Calu3 (cell line): ENCODE measurements at regions not wholly inside any gene's neighbourhood (a gene's known extent, or its start where the extent isn't known, plus 50 kb on each side); places are given as distances from the start of the nearest gene placed in this dataset.

Experiments used
- BruUV-seq: library from RNA; stranded (reverse); fragments of 400-500 nt; replicated peaks from 2 replicates; lab custom pipeline; 2021; lab: Mats Ljungman, UMichigan
- CTCF ChIA-PET: fragments of 300-600 bp; sonication (Branson Sonifier 250); formaldehyde crosslinking; loops from one replicate; lab custom pipeline; 2022; ENCODE audit warnings: antibody characterized with exemption; lab: Charles Lee
- DNase-seq: peaks from one replicate; pipeline ENCODE4 v3.0.0; 2022
- H3K27ac Mint-ChIP-seq: one replicate; pipeline ENCODE4 v1.8.0; 2022; ENCODE audit warnings: mixed read lengths; ENCODE audit not compliant: unreplicated experiment
- H3K27me3 Mint-ChIP-seq: one replicate; pipeline ENCODE4 v1.8.0; 2022; ENCODE audit warnings: mixed read lengths; ENCODE audit not compliant: unreplicated experiment
- H3K36me3 Mint-ChIP-seq: one replicate; pipeline ENCODE4 v1.8.0; 2022; ENCODE audit warnings: mild to moderate bottlenecking, moderate library complexity, mixed read lengths; ENCODE audit not compliant: insufficient read depth, unreplicated experiment
- H3K4me1 Mint-ChIP-seq: one replicate; pipeline ENCODE4 v1.8.0; 2022; ENCODE audit warnings: mild to moderate bottlenecking, low read depth, mixed read lengths; ENCODE audit not compliant: unreplicated experiment
- H3K4me3 Mint-ChIP-seq: one replicate; pipeline ENCODE4 v1.8.0; 2022; ENCODE audit warnings: mild to moderate bottlenecking, low read depth, moderate library complexity, mixed read lengths; ENCODE audit not compliant: unreplicated experiment
- H3K9me3 Mint-ChIP-seq: one replicate; pipeline ENCODE4 v1.8.0; 2022; ENCODE audit warnings: low read depth, mixed read lengths; ENCODE audit not compliant: unreplicated experiment
- intact Hi-C: fragments of 100-400 bp; cut with micrococcal nuclease; formaldehyde crosslinking; loops from one replicate; pipeline ENCODE4 v1.10.0; 2022; ENCODE audit not compliant: unreplicated experiment
- TF ChIP-seq, protein P1 (sequence below): fragments of 200-600 bp; IDR thresholded peaks from one replicate; pipeline ENCODE4 v1.8.0; 2022; ENCODE audit warnings: antibody characterized with exemption; ENCODE audit not compliant: unreplicated experiment

DNA sequence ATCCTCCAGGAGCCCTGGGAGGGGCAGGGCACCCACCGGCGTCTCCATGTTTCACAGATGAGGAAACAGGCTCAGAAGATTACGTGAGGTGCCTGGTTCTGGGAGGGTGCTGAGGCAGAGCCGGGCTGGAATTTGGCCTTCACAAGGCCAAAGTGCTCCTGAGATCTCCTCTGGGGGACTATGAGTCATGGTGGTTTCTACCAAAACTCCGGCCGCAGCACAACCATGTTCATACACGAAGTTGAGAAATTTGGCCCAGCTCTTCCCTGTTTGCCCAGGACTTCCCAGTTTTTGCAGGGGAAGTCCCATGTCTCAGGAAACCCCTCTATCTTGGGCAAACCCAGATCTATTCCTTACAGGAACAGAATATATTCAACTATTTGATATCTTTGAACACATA lies 172.9 kb upstream of the CDYL start:
- intact Hi-C loops = no loop called here

DNA sequence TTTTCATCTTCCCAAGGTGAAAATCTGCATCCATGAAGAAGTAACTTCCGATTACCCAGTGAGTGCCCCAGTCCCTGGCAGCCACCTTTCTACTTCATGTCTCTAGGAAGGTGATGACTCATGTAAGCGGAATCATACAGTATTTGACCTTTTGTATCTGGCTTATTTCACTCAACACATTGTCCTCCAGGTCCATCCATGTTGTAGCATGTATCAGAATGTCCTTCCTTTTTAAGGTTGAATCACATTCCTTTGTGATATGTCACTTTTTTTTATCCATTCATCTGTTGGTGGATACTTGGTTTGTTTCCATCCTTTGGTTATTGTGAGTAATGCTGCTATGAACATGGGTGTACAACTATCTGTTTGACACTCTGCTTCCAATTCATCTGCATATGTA lies 176.3 kb upstream of the CDYL start:
- intact Hi-C loops = no loop called here
- Mint-ChIP-seq H3K9me3 (no peaks in the 10 kb centered on the region), H3K4me3 (no peak overlapping the region), H3K36me3 (no peaks in the 10 kb centered on the region), H3K27me3 (no peaks in the 10 kb centered on the region), H3K27ac (no peak overlapping the region), H3K4me1 (peaks cover 20% of the 10 kb centered on the region)
- BruUV-seq = no TSS peak
- CTCF ChIA-PET = no interaction called here
- TF ChIP-seq, protein P1, sequence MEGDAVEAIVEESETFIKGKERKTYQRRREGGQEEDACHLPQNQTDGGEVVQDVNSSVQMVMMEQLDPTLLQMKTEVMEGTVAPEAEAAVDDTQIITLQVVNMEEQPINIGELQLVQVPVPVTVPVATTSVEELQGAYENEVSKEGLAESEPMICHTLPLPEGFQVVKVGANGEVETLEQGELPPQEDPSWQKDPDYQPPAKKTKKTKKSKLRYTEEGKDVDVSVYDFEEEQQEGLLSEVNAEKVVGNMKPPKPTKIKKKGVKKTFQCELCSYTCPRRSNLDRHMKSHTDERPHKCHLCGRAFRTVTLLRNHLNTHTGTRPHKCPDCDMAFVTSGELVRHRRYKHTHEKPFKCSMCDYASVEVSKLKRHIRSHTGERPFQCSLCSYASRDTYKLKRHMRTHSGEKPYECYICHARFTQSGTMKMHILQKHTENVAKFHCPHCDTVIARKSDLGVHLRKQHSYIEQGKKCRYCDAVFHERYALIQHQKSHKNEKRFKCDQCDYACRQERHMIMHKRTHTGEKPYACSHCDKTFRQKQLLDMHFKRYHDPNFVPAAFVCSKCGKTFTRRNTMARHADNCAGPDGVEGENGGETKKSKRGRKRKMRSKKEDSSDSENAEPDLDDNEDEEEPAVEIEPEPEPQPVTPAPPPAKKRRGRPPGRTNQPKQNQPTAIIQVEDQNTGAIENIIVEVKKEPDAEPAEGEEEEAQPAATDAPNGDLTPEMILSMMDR = no peak
- no peak for DNase-seq

More for the DNA sequence above, 172.9 kb upstream of the CDYL start:
- Mint-ChIP-seq H3K27ac (no peak overlapping the region), H3K4me3 (no peak overlapping the region), H3K36me3 (peaks cover 6% of the 10 kb centered on the region), H3K27me3 (no peaks in the 10 kb centered on the region), H3K9me3 (no peaks in the 10 kb centered on the region), H3K4me1 (peaks cover 36% of the 10 kb centered on the region)
- TF ChIP-seq, protein P1 = no peak
- no TSS peak for BruUV-seq
- CTCF ChIA-PET = no interaction called here
- peak; percentile 5 for DNase-seq

DNA sequence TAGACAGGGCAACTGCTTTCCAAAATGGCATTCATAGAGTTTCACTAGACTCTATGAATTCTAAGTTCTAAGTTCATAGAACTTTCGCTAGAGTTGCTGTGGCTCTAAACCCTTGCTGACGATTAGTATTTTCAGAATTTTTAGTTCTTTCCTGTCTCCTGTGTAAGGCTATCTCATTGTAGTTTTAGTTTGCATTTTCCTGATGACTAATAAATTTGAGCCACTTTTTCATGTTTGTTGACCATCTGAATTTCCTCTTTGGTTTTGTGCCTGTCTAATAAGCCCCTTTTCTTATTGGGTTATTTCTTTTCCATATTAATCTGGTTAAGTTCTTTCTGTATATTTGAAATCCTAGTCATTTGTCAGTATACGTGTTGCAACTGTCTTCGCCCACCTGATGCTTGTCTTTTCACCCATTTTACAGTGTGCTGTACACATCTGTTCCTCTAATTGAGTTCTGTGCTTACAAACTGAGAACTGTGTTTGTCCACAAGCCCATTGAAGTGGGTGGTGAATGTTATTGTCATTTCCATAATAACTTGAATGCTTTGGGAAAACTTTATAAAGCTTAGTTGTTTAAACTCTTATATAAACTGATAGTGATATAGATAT lies 177.7 kb upstream of the CDYL start:
- H3K4me3 Mint-ChIP-seq = no peak overlapping the region

DNA sequence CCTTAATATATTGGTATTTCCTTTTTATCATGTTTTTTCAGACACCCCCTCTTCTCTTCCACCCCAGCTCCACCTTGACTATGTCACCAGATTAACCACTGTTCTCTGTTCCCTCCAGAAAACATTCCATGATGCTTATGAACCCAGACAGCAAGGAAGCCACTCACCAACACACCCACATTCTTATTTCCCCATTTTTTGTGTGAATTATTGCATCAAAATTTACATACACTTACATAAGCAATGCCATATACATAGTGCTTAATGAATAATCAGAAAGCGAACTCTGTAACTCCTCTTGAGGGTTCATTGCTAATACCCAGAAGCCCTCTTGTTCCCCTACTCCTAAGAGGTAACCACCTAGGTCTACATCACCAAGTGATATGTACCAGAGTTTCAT lies 182.3 kb upstream of the CDYL start:
- intact Hi-C loops = no loop called here
- TF ChIP-seq, protein P1 = no peak
- Mint-ChIP-seq H3K4me3 (no peak overlapping the region), H3K27ac (no peak overlapping the region), H3K9me3 (no peaks in the 10 kb centered on the region), H3K36me3 (no peaks in the 10 kb centered on the region), H3K27me3 (peaks cover 15% of the 10 kb centered on the region), H3K4me1 (no peaks in the 10 kb centered on the region)
- no TSS peak for BruUV-seq
- CTCF ChIA-PET = no interaction called here
- DNase-seq = no peak

More for the DNA sequence above, 177.7 kb upstream of the CDYL start:
- CTCF ChIA-PET = no interaction called here
- no peak overlapping the region for H3K27ac Mint-ChIP-seq
- BruUV-seq = no TSS peak
- TF ChIP-seq, protein P1 = no peak
- DNase-seq = no peak
- H3K4me1 Mint-ChIP-seq = peaks cover 10% of the 10 kb centered on the region
- intact Hi-C loops = no loop called here
- H3K36me3 Mint-ChIP-seq = no peaks in the 10 kb centered on the region
- no peaks in the 10 kb centered on the region for H3K9me3 Mint-ChIP-seq
- H3K27me3 Mint-ChIP-seq = no peaks in the 10 kb centered on the region
